ENCODE measurements at regions not wholly inside any gene's neighbourhood (a gene's known extent, or its start where the extent isn't known, plus 50 kb on each side); places are given as distances from the start of the nearest gene placed in this dataset.

DNA sequence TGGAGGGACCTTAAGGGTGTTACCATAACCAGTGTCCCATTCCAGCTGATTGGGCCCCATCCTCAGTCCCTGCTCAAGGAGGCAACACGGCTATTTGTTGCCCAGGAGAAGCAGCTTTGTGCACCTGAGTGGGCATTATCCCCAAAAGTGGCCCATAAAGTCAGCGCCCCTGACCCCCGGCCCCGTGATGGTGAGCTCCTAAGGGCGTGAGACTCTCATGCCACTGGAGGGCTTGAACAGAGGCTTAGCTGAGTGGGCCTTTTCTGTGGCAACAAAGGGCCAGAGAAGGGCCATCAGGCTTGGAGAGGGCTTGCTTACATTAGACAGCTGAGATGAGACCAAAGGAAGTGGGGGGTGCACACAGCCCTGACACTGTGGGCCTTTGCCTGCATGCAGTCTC is 99.2 kb upstream of the RAB6C start:
- Histone ChIP-seq H3K9me1 (ENCODE audit: control insufficient read depth, insufficient read depth, low read length) (no peaks in the 10 kb centered on the region), H3K36me3 (ENCODE audit: control insufficient read depth, insufficient read depth, low read length) (no peaks in the 10 kb centered on the region), H3K27me3 (ENCODE audit: control insufficient read depth in 2 of 2, insufficient read depth in 2 of 2, low read length in 2 of 2) (peaks cover 0 to 17% of the 10 kb centered on the region in 2 experiments; a peak in 2 of 5 replicates), H2AFZ (ENCODE audit: low read depth, low read length) (no peak overlapping the region), H3K9me3 (replicated peaks; ENCODE audit: control insufficient read depth, insufficient read depth, low read depth, low read length) (no peaks in the 10 kb centered on the region), H4K20me1 (replicated peaks; ENCODE audit: control insufficient read depth, insufficient read depth, low read length) (no peaks in the 10 kb centered on the region), H3K4me1 (replicated peaks in 1 of 2; ENCODE audit: control insufficient read depth in 2 of 2, insufficient read depth in 2 of 2, low read length in 2 of 2) (peaks cover 0 to 6% of the 10 kb centered on the region in 2 experiments; a peak in 3 of 5 replicates), H3K27ac (ENCODE audit: extremely low read depth, low read depth, low read length) (no peak overlapping the region), H3K4me2 (ENCODE audit: insufficient read depth, low read length) (no peak overlapping the region), H3K4me3 (no peak overlapping the region), H3K9ac (ENCODE audit: insufficient read depth in 1 of 2, low read depth in 2 of 2, low read length in 2 of 2) (no peak overlapping the region), H3K79me2 (ENCODE audit: control insufficient read depth, insufficient read depth, low read length) (no peaks in the 10 kb centered on the region)
- TF ChIP-seq ZZZ3 (IDR thresholded peaks at IDR 0.05) = no peak
- no peak for TF ChIP-seq EP400 (IDR thresholded peaks at IDR 0.05)
- no peak for TF ChIP-seq ZNF311 (CRISPR knock-in tag; IDR thresholded peaks at IDR 0.05)
- TF ChIP-seq ZNF551 (CRISPR knock-in tag; IDR thresholded peaks at IDR 0.05) = no peak
- TF ChIP-seq RFX1 (IDR thresholded peaks at IDR 0.05) = no peak
- TF ChIP-seq, protein P1, sequence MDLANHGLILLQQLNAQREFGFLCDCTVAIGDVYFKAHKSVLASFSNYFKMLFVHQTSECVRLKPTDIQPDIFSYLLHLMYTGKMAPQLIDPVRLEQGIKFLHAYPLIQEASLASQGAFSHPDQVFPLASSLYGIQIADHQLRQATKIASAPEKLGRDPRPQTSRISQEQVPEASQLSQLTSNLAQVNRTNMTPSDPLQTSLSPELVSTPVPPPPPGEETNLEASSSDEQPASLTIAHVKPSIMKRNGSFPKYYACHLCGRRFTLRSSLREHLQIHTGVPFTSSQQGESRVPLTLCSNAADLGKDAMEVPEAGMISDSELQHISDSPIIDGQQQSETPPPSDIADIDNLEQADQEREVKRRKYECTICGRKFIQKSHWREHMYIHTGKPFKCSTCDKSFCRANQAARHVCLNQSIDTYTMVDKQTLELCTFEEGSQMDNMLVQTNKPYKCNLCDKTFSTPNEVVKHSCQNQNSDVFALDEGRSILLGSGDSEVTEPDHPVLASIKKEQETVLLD (IDR thresholded peaks at IDR 0.05) = no peak
- TF ChIP-seq, protein P2, sequence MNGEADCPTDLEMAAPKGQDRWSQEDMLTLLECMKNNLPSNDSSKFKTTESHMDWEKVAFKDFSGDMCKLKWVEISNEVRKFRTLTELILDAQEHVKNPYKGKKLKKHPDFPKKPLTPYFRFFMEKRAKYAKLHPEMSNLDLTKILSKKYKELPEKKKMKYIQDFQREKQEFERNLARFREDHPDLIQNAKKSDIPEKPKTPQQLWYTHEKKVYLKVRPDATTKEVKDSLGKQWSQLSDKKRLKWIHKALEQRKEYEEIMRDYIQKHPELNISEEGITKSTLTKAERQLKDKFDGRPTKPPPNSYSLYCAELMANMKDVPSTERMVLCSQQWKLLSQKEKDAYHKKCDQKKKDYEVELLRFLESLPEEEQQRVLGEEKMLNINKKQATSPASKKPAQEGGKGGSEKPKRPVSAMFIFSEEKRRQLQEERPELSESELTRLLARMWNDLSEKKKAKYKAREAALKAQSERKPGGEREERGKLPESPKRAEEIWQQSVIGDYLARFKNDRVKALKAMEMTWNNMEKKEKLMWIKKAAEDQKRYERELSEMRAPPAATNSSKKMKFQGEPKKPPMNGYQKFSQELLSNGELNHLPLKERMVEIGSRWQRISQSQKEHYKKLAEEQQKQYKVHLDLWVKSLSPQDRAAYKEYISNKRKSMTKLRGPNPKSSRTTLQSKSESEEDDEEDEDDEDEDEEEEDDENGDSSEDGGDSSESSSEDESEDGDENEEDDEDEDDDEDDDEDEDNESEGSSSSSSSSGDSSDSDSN (IDR thresholded peaks at IDR 0.05; ENCODE audit: borderline replicate concordance in 1 of 2, low read depth in 2 of 2, low read length in 2 of 2) = no peak
- TF ChIP-seq SMARCE1 (IDR thresholded peaks at IDR 0.05) = no peak
- WGBS (ENCODE audit: insufficient coverage, low coverage, missing lambda C conversion rate) = 3% methylated on average over 5 of the region's 5 CpGs
- no peak for ATAC-seq
- CTCF ChIA-PET (ENCODE audit: low intra/inter-chr PET ratio) = no interaction called here
- POLR2A ChIA-PET = interaction anchor here (0.6 kb wide), 1 partner anchor 1521 kb away, joined by 3 read pairs; no protein-coding TSS in a partner anchor
- BruUV-seq (replicated peaks) = no TSS peak
- intact Hi-C loops (cut with micrococcal nuclease) = no loop called here
- no peak for DNase-seq (ENCODE audit: extremely low read depth in 1 of 4, low spot score in 3 of 4)
- in situ Hi-C loops (cut with MboI) = no loop called here
- no peak for FAIRE-seq
